Breast epithelium (tissue), 4 donors: ENCODE measurements at regions not wholly inside any gene's neighbourhood (a gene's known extent, or its start where the extent isn't known, plus 50 kb on each side); places are given as distances from the start of the nearest gene placed in this dataset.

Experiments used
- DNase-seq, 2 donors: peaks; one replicate each; pipeline ENCODE4 v3.0.0-alpha.2; 2019; ENCODE audit warnings: low spot score in 2 of 2
- H3K27ac ChIP-seq, 2 donors: fragments of 200-600 bp; sonication (generic) in 1 of 2; one replicate each; pipeline ENCODE4 v1.5.1; 2016 to 2019; ENCODE audit warnings: mild to moderate bottlenecking in 1 of 2
- H3K27me3 ChIP-seq, 2 donors: fragments of 200-600 bp; sonication (generic) in 1 of 2; one replicate each; pipeline versions ENCODE4 v1.5.1 to v1.6.0; 2017 to 2019; ENCODE audit warnings: control low read depth in 1 of 2, mild to moderate bottlenecking in 1 of 2
- H3K36me3 ChIP-seq: fragments of 200-600 bp; one replicate; pipeline ENCODE4 v1.5.1; 2019
- H3K4me1 ChIP-seq, 2 donors: fragments of 200-600 bp; sonication (generic); one replicate each; pipeline ENCODE4 v1.5.1; 2016 to 2019; ENCODE audit warnings: control low read depth in 1 of 2
- H3K4me3 ChIP-seq, 3 donors: fragments of 200-600 bp; sonication (generic); 1 replicate in 2 of 3; 2 replicates in 1 of 3; pipeline ENCODE4 v1.5.1; 2016 to 2019; ENCODE audit warnings: mild to moderate bottlenecking in 3 of 3, moderate library complexity in 2 of 3
- H3K9me3 ChIP-seq, 2 donors: fragments of 200-600 bp; sonication (generic) in 1 of 2; one replicate each; pipeline ENCODE4 v1.5.1; 2016 to 2019; ENCODE audit warnings: control low read depth in 1 of 2
- POLR2A ChIP-seq: fragments of 450-650 bp; IDR thresholded peaks from one replicate; pipeline ENCODE4 v1.6.1; 2016; ENCODE audit warnings: antibody characterized with exemption, mild to moderate bottlenecking, moderate library complexity
- POLR2AphosphoS5 ChIP-seq, 3 donors: sonication (generic); formaldehyde crosslinking; IDR thresholded peaks; one replicate each; pipeline ENCODE4 v1.6.1; 2017; ENCODE audit warnings: antibody characterized with exemption in 3 of 3
- intact Hi-C: fragments of 100-400 bp; cut with DNase I; formaldehyde crosslinking; loops from one replicate; pipeline ENCODE4 v1.15.1; 2023; ENCODE audit warnings: low total_unique reads
- TF ChIP-seq, protein P1 (sequence below), 3 donors: fragments of 450-650 bp; IDR thresholded peaks; one replicate each; pipeline ENCODE4 v1.5.1; 2016 to 2017; ENCODE audit warnings: antibody characterized with exemption in 3 of 3, mild to moderate bottlenecking in 3 of 3, moderate library complexity in 3 of 3

DNA sequence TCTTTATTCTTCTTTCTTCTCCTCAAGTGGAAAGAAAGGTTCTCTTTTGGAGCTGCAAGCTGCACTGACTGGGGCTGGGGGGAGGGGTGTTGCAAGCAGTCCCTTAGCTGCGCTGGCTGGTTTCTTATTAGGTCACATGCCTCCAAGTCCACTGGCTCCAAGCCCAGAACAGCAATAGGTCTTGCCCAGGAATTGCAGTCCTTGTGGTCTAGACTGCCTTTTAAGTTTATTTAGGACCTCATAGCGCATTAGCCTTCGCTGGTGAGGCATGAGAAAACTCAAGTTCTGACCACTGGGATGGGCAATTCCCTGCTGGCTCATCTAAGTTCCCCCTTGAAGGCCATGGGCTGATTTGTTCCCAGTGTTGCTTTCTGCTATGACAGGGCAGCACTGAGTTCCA, 138.6 kb upstream of the SCN7A start:
- TF ChIP-seq, protein P1, sequence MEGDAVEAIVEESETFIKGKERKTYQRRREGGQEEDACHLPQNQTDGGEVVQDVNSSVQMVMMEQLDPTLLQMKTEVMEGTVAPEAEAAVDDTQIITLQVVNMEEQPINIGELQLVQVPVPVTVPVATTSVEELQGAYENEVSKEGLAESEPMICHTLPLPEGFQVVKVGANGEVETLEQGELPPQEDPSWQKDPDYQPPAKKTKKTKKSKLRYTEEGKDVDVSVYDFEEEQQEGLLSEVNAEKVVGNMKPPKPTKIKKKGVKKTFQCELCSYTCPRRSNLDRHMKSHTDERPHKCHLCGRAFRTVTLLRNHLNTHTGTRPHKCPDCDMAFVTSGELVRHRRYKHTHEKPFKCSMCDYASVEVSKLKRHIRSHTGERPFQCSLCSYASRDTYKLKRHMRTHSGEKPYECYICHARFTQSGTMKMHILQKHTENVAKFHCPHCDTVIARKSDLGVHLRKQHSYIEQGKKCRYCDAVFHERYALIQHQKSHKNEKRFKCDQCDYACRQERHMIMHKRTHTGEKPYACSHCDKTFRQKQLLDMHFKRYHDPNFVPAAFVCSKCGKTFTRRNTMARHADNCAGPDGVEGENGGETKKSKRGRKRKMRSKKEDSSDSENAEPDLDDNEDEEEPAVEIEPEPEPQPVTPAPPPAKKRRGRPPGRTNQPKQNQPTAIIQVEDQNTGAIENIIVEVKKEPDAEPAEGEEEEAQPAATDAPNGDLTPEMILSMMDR (IDR thresholded peaks at IDR 0.05), result no peak
- TF ChIP-seq POLR2A, result no peak
- Histone ChIP-seq H3K9me3 (peaks cover 0 to 4% of the 10 kb centered on the region in 2 donors), H3K27me3 (no peaks in the 10 kb centered on the region), H3K4me3 (no peak overlapping the region), H3K27ac (no peak overlapping the region), H3K4me1 (no peaks in the 10 kb centered on the region), H3K36me3 (no peaks in the 10 kb centered on the region)
- intact Hi-C loops, result no loop called here
- no peak for DNase-seq

DNA sequence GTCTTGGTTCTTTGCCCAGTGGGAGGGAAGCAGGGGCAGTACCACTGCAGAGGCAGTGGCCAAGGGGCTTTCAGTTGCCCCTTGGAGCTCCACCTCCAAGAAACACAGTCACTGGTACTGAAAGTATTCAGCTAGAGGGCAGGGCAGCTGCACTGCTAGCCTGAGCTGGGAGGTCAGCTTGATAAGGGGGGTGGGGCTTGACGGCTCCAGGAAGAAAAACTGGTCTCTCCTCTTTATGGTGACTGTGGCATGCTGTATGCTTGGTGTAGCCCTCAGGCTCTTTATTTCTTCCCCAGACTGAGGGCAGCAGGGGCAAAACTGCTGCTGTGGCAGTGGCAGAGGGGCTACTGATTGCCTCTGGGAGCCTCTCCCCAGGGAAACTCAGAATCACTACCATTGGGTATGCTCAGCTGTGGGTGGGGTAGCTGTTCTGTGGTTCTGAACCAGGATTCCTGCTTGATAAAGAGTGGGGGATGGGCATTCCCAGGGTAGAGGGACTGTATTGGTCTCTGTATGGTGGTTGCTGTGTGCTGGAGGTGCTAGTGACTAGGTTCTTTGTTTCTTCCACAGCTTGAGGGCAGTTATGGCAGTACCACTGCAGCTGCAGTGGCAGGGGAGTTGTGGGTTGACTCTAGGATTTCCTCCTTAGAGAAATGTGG, 134.6 kb upstream of the SCN7A start:
- H3K9me3 ChIP-seq, result peaks cover 0 to 9% of the 10 kb centered on the region in 2 donors
- no peak overlapping the region for H3K4me3 ChIP-seq
- no peak for DNase-seq
- H3K36me3 ChIP-seq, result no peaks in the 10 kb centered on the region
- no peak overlapping the region for H3K27ac ChIP-seq
- no peaks in the 10 kb centered on the region for H3K27me3 ChIP-seq
- H3K4me1 ChIP-seq, result no peaks in the 10 kb centered on the region
- TF ChIP-seq POLR2A, result no peak
- TF ChIP-seq, protein P1 (IDR thresholded peaks at IDR 0.05), result no peak
- TF ChIP-seq POLR2AphosphoS5 (IDR thresholded peaks at IDR 0.05), result no peak
- intact Hi-C loops, result no loop called here

DNA sequence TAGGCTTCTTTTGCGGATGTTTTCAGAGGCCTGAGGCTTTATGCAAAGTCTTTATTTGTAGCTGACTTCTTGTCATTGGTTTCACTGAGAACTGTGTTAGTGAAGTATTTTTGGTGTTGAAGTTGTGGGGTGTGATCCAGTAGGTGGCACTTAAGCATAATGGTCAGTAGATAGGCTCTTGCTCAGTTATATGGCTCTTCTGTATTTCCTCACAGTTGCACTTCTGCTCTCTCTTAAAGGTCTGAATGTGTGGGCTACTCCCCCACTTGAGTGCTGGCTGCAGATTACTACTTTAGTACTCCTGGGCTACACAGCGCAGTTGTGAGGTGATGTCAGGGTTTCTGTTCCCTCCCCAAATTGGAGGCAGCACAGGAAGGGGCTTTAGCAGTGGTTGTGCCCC, 133.8 kb upstream of the SCN7A start:
- no peak overlapping the region for H3K27ac ChIP-seq
- H3K4me1 ChIP-seq, result no peaks in the 10 kb centered on the region
- H3K4me3 ChIP-seq, result no peak overlapping the region
- H3K27me3 ChIP-seq, result no peaks in the 10 kb centered on the region
- intact Hi-C loops, result no loop called here
- H3K36me3 ChIP-seq, result no peaks in the 10 kb centered on the region
- TF ChIP-seq POLR2A (no peak), POLR2AphosphoS5 (IDR thresholded peaks at IDR 0.05) (no peak)
- peaks cover 0 to 9% of the 10 kb centered on the region in 2 donors for H3K9me3 ChIP-seq
- no peak for DNase-seq

DNA sequence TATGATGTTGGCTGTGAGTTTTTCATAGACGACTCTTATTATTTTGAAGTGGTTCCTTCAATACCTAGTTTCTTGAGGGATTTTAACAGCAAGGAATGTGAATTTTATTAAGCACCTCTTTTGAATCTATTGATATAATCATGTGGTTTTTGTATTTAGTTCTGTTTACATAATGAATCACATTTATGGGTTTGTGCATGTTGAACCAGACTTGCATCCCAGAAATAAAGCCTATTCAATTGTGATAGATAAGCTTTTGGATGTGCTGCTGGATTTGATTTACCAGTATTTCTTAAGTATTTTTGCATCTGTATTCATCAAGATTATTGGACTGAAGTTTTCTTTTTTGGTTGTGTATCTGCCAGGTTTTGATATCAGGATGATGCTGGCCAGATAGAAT, 131.6 kb upstream of the SCN7A start:
- Histone ChIP-seq H3K36me3 (no peaks in the 10 kb centered on the region), H3K27ac (no peak overlapping the region), H3K4me1 (no peaks in the 10 kb centered on the region), H3K27me3 (no peaks in the 10 kb centered on the region), H3K9me3 (peaks cover 0 to 5% of the 10 kb centered on the region in 2 donors), H3K4me3 (no peak overlapping the region)
- no peak for DNase-seq
- TF ChIP-seq, protein P1 (IDR thresholded peaks at IDR 0.05), result no peak
- TF ChIP-seq POLR2AphosphoS5 (IDR thresholded peaks at IDR 0.05) (no peak), POLR2A (no peak)
- intact Hi-C loops, result no loop called here

DNA sequence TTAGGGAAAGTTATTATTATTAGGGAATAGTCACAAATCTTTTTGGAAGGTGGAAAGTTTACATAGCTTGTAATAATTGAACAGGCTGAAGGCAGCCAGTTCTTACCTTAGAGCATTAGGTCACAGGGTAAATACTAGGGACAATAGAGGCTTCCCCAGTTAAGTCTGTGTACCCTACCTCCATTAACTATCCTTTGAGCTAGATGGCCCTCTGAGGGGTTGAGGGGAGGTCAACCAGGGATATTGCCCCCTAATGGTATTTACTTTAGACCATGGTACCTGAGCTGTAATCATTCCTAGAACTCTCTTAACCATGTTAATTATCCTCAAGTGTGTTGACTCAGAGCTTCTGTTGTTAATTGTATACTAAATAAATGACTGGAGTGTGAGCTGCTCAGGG, 120.5 kb upstream of the SCN7A start:
- Histone ChIP-seq H3K9me3 (no peaks in the 10 kb centered on the region), H3K27me3 (no peaks in the 10 kb centered on the region), H3K4me3 (no peak overlapping the region), H3K36me3 (no peaks in the 10 kb centered on the region), H3K4me1 (no peaks in the 10 kb centered on the region), H3K27ac (no peak overlapping the region)
- no peak for TF ChIP-seq POLR2A
- TF ChIP-seq, protein P1 (IDR thresholded peaks at IDR 0.05), result no peak
- TF ChIP-seq POLR2AphosphoS5 (IDR thresholded peaks at IDR 0.05), result no peak
- intact Hi-C loops, result no loop called here
- no peak for DNase-seq

DNA sequence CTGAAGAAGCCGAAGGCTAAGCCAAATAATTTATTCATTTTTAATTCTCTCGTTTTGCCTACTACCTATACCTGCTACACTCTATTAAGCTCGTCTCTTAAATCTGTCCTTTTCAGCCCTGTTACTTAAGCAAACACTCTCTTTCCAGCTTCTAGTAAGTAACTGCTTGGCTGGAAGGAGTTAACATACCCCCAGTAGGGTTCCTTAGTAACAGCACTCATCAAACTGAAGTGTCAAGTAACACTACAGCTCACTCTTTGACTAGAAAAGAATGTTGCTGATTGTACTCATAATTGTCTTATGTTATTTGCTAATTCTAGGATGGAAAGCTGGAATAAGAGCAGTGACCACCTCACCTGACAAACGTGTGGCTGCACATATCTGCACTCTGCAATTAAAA, 120.0 kb upstream of the SCN7A start:
- no peaks in the 10 kb centered on the region for H3K27me3 ChIP-seq
- H3K9me3 ChIP-seq, result no peaks in the 10 kb centered on the region
- no peaks in the 10 kb centered on the region for H3K4me1 ChIP-seq
- no peak overlapping the region for H3K27ac ChIP-seq
- DNase-seq, result no peak
- TF ChIP-seq POLR2A, result no peak
- TF ChIP-seq, protein P1 (IDR thresholded peaks at IDR 0.05), result no peak
- TF ChIP-seq POLR2AphosphoS5 (IDR thresholded peaks at IDR 0.05), result no peak
- H3K4me3 ChIP-seq, result no peak overlapping the region
- H3K36me3 ChIP-seq, result no peaks in the 10 kb centered on the region
- intact Hi-C loops, result no loop called here
